ENCODE measurements at regions not wholly inside any gene's neighbourhood (a gene's known extent, or its start where the extent isn't known, plus 50 kb on each side); places are given as distances from the start of the nearest gene placed in this dataset.

GRCh38 chr18:73950116-73950700, 197.4 kb downstream of the FBXO15 start:
- no peak for DNase-seq (ENCODE audit: low read depth)
- TF ChIP-seq CTCF (conservative IDR thresholded peaks at IDR 0.05; ENCODE audit: low read depth, low read length) = no peak

GRCh38 chr18:73948497-73948896, 199.1 kb downstream of the FBXO15 start:
- no peak overlapping the region for H3K4me3 ChIP-seq (ENCODE audit: low read depth, low read length)
- DNase-seq (ENCODE audit: low read depth) = no peak
- no peak for TF ChIP-seq CTCF (conservative IDR thresholded peaks at IDR 0.05; ENCODE audit: low read depth, low read length)

More at GRCh38 chr18:73950116-73950700, 197.4 kb downstream of the FBXO15 start:
- H3K4me3 ChIP-seq (ENCODE audit: low read depth, low read length) = no peak overlapping the region

- no peak overlapping the region for H3K4me3 ChIP-seq (ENCODE audit: low read depth, low read length)
- no peak for DNase-seq (ENCODE audit: low read depth)
- no peak for TF ChIP-seq CTCF (conservative IDR thresholded peaks at IDR 0.05; ENCODE audit: low read depth, low read length)
Observed at GRCh38 chr18:73948084-73948483, 199.6 kb downstream of the FBXO15 start.

- no peak for TF ChIP-seq CTCF (conservative IDR thresholded peaks at IDR 0.05; ENCODE audit: low read depth, low read length)
- H3K4me3 ChIP-seq (ENCODE audit: low read depth, low read length) = no peak overlapping the region
- no peak for DNase-seq (ENCODE audit: low read depth)
Observed at GRCh38 chr18:73947180-73947921, 200.3 kb downstream of the FBXO15 start.

- no peak for TF ChIP-seq CTCF (conservative IDR thresholded peaks at IDR 0.05; ENCODE audit: low read depth, low read length)
- DNase-seq (ENCODE audit: low read depth) = no peak
- no peak overlapping the region for H3K4me3 ChIP-seq (ENCODE audit: low read depth, low read length)
Observed at GRCh38 chr18:73945130-73945792, 202.4 kb downstream of the FBXO15 start.

GRCh38 chr18:73944715-73945114, 202.9 kb downstream of the FBXO15 start:
- no peak overlapping the region for H3K4me3 ChIP-seq (ENCODE audit: low read depth, low read length)
- DNase-seq (ENCODE audit: low read depth) = no peak
- TF ChIP-seq CTCF (conservative IDR thresholded peaks at IDR 0.05; ENCODE audit: low read depth, low read length) = no peak

Measured in epithelial cell of proximal tubule (primary cell).